Testis (tissue), 2 donors: ENCODE measurements at regions not wholly inside any gene's neighbourhood (a gene's known extent, or its start where the extent isn't known, plus 50 kb on each side); places are given as distances from the start of the nearest gene placed in this dataset.

Experiments
- DNase-seq: peaks from one replicate; pipeline ENCODE4 v3.0.0-alpha.2; 2019
- H3K27ac ChIP-seq, 2 donors: fragments of 200-600 bp; sonication (generic); one replicate each; pipeline ENCODE4 v1.5.1; 2019
- H3K27me3 ChIP-seq: fragments of 200-600 bp; sonication (generic); one replicate; pipeline ENCODE4 v1.5.1; 2019
- H3K36me3 ChIP-seq: fragments of 200-600 bp; sonication (generic); one replicate; pipeline ENCODE4 v1.5.1; 2017; ENCODE audit warnings: low read depth; ENCODE audit errors: missing control alignments
- H3K4me1 ChIP-seq: fragments of 200-600 bp; sonication (generic); one replicate; pipeline ENCODE4 v1.5.1; 2019
- H3K4me3 ChIP-seq, 2 donors: fragments of 200-600 bp; sonication (generic); one replicate each; pipeline ENCODE4 v1.5.1; 2017 to 2019
- H3K9me3 ChIP-seq: fragments of 200-600 bp; sonication (generic); one replicate; pipeline ENCODE4 v1.5.1; 2017
- CTCF ChIP-seq, 3 experiments: fragments of 450-650 bp in 2 of 3; fragments of 200-600 bp in 1 of 3; sonication (generic) in 1 of 3; IDR thresholded peaks; one replicate each; pipeline ENCODE4 v1.5.1; 2016 to 2019; ENCODE audit warnings: antibody characterized with exemption in 3 of 3, mild to moderate bottlenecking in 2 of 3, moderate library complexity in 1 of 3
- POLR2A ChIP-seq: fragments of 450-650 bp; IDR thresholded peaks from one replicate; pipeline ENCODE4 v1.6.1; 2017; ENCODE audit warnings: antibody characterized with exemption, mild to moderate bottlenecking, moderate library complexity
- WGBS, 2 donors: methylation state at CpG; one replicate each; pipeline ENCODE4 v1.1.5; 2018; 5-methylcytosine and 5-hydroxymethylcytosine counted together
- intact Hi-C: fragments of 100-400 bp; cut with DNase I; formaldehyde crosslinking; loops from one replicate; pipeline ENCODE4 v1.15.1; 2023; ENCODE audit warnings: low total_unique reads

GRCh38 chr13:50261130-50261901, 246.1 kb downstream of the KCNRG start:
- 90 to 91% methylated on average over 6 of the region's 6 CpGs for WGBS, 2 donors
- Histone ChIP-seq H3K4me3 (no peak overlapping the region), H3K27ac (no peak overlapping the region), H3K4me1 (no peaks in the 10 kb centered on the region), H3K36me3 (no peaks in the 10 kb centered on the region), H3K9me3 (no peaks in the 10 kb centered on the region), H3K27me3 (no peaks in the 10 kb centered on the region)
- intact Hi-C loops: no loop called here
- TF ChIP-seq CTCF (IDR thresholded peaks at IDR 0.05): no peak
- no peak for TF ChIP-seq POLR2A
- DNase-seq: no peak

GRCh38 chr13:50267066-50267465, 251.8 kb downstream of the KCNRG start:
- H3K4me1 ChIP-seq: peaks cover 5% of the 10 kb centered on the region
- no peak overlapping the region for H3K4me3 ChIP-seq
- 67 to 85% methylated on average over 5 of the region's 5 CpGs for WGBS, 2 donors
- H3K27ac ChIP-seq: no peak overlapping the region
- intact Hi-C loops: no loop called here
- no peak for TF ChIP-seq POLR2A
- TF ChIP-seq CTCF (IDR thresholded peaks at IDR 0.05): no peak
- H3K27me3 ChIP-seq: no peaks in the 10 kb centered on the region
- H3K9me3 ChIP-seq: no peaks in the 10 kb centered on the region
- DNase-seq: no peak
- H3K36me3 ChIP-seq: no peaks in the 10 kb centered on the region

- no peaks in the 10 kb centered on the region for H3K9me3 ChIP-seq
- H3K4me3 ChIP-seq: no peak overlapping the region
- DNase-seq: no peak
- 60 to 89% methylated on average over 1 of the region's 1 CpG for WGBS, 2 donors
- no peaks in the 10 kb centered on the region for H3K36me3 ChIP-seq
- no peaks in the 10 kb centered on the region for H3K27me3 ChIP-seq
- no peak for TF ChIP-seq CTCF (IDR thresholded peaks at IDR 0.05)
- TF ChIP-seq POLR2A: no peak
- intact Hi-C loops: no loop called here
- no peak overlapping the region for H3K27ac ChIP-seq
- peaks cover 5% of the 10 kb centered on the region for H3K4me1 ChIP-seq
These were observed 252.7 kb downstream of the KCNRG start for GRCh38 chr13:50267917-50268316.

GRCh38 chr13:50268500-50268899, 253.3 kb downstream of the KCNRG start:
- no peaks in the 10 kb centered on the region for H3K27me3 ChIP-seq
- no peak overlapping the region for H3K4me3 ChIP-seq
- no peaks in the 10 kb centered on the region for H3K36me3 ChIP-seq
- H3K4me1 ChIP-seq: peaks cover 5% of the 10 kb centered on the region
- H3K27ac ChIP-seq: no peak overlapping the region
- no peak for DNase-seq
- TF ChIP-seq CTCF (IDR thresholded peaks at IDR 0.05) (no peak), POLR2A (no peak)
- intact Hi-C loops: no loop called here
- WGBS, 2 donors: 32 to 46% methylated on average over 2 of the region's 2 CpGs
- no peaks in the 10 kb centered on the region for H3K9me3 ChIP-seq

- TF ChIP-seq CTCF (IDR thresholded peaks at IDR 0.05) (no peak), POLR2A (no peak)
- H3K36me3 ChIP-seq: no peaks in the 10 kb centered on the region
- no peaks in the 10 kb centered on the region for H3K4me1 ChIP-seq
- H3K27ac ChIP-seq: no peak overlapping the region
- H3K4me3 ChIP-seq: no peak overlapping the region
- no peaks in the 10 kb centered on the region for H3K9me3 ChIP-seq
- DNase-seq: no peak
- no peaks in the 10 kb centered on the region for H3K27me3 ChIP-seq
- 98 to 100% methylated on average over 1 of the region's 1 CpG for whole genome bisulfite sequencing, 2 donors
- intact Hi-C loops: no loop called here
These were observed 258.9 kb downstream of the KCNRG start for GRCh38 chr13:50274181-50274580.
